GM18867 (cell line): ENCODE measurements at regions not wholly inside any gene's neighbourhood (a gene's known extent, or its start where the extent isn't known, plus 50 kb on each side); places are given as distances from the start of the nearest gene placed in this dataset.
"Not testable (repeated sequence)": the region's sequence is repeated elsewhere in the genome, so short reads cannot be mapped to it uniquely, and the experiment has no call there.

ENCODE experiments used
- ATAC-seq: cut with Tn5 transposase; IDR thresholded peaks from one replicate; pipeline ENCODE4 v1.9.1; 2021; ENCODE audit warnings: mild to moderate bottlenecking, moderate library complexity; ENCODE audit not compliant: unreplicated experiment

DNA sequence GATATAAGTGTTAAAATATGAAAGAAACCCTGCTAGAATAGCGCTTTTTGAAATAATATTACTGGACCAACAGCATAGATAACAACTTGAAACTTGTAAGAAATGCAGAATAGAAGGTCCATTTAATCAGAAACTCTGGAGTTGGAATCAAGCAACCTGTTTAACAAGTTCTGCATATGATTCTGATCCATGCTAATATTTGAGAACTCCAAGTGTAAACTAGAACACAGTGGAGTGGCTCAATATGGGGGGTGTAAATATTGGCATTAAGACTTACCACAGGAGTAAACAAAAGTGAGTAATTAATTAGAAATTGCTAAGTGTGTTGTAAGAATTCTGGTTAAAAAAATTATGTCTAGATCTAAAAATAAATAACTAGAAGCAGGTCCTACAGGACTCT, 151.2 kb downstream of the SLITRK1 start:
- no peak for ATAC-seq

- no peak for ATAC-seq
These were observed 151.6 kb downstream of the SLITRK1 start for GRCh38 chr13:83730674-83731073.

- no peak for ATAC-seq
These were observed 159.8 kb downstream of the SLITRK1 start for GRCh38 chr13:83722443-83722842.

- no peak for ATAC-seq
These were observed 166.2 kb downstream of the SLITRK1 start for GRCh38 chr13:83716121-83716520.

GRCh38 chr13:83714236-83714635, 168.0 kb downstream of the SLITRK1 start:
- no peak for ATAC-seq

DNA sequence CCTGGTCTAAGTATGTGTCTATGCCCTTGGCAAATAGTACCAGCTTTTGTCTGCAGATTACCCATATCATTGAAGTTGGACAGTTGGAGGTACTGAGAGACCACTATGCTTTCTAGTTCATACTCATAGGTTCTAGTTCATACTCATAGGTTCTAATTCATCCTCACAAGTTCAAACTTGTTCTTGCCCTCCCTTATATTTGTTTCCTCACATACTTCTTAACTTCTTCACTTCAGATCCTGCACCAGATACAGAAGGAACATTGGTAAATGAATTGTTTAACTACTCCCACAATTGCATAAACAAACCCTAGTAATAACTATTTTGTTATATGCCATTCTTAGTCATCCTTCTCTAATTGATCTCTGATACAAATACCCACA, 172.2 kb downstream of the SLITRK1 start:
- ATAC-seq: no peak

DNA sequence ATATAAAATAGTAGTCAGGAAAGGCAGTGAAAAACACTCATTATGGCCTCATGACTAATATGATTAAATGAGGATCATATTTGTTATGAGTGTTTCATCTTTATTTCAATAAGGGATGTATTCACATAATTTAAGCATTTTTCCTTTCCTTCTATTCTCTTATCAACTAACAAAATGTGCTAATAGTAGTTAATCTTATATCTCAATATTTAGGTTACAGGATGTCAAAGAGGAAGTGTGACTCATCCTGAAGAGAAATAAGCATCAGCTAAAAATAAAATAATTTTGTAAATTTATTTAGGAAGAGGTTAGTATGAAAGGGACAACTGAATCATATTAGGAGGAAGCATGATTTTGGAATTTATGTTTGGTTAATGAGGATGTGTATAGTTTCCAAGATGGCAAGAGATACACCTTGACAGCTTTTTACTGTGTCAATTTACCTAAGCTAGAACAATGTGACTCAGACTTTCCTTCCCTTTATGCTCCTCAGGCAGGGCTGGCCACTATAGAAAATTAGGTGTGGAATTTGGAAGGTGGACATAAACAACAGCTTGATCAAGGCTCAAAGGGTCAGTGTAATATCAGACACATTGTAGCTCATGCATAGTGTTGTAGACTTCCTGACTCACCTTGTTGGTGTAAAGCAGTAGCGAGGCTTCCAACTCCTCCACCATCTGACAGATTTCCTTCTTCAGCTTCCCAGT, 172.7 kb downstream of the SLITRK1 start:
- no peak for ATAC-seq

GRCh38 chr13:83702021-83702420, 180.3 kb downstream of the SLITRK1 start:
- no peak for ATAC-seq

- no peak for ATAC-seq
These were observed 189.5 kb downstream of the SLITRK1 start for GRCh38 chr13:83692800-83693199.

DNA sequence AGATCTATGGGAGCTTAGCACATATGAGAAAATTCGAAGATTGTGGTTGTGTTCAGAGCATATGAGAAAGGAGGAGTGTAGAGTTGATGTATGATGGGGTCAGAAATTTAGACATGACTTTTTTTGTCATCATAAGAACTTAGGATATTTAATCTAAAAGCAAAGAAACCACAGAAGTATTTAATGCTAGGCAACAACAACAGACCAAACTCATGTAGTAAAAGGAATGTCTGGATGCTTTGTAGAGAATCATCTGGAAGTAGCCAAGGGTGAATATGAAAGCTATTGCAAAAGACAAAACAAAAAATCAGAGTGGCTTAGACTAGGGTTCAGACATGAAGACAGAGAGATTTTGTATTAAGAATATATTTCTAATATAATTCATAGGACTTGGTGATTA, 190.3 kb downstream of the SLITRK1 start:
- no peak for ATAC-seq

DNA sequence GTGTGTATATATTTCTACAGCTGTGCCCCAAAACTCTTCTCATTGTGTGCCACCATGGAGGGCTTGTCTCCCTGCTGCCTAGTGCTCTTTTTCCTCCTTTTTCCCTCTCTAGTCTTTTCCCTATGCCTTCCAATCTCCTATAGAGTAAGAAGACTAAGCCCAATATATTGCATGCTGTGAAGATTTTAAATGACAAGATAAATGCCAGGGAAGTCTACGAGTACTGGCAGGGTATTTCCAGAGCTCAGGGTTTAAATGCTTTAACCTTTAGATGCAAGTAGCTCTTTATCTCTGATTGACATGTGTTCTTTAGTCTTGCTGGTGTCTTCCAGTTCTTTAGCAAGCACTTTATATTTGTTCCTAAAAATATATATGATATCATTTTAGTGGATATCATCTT, 200.7 kb downstream of the SLITRK1 start:
- ATAC-seq: no peak

DNA sequence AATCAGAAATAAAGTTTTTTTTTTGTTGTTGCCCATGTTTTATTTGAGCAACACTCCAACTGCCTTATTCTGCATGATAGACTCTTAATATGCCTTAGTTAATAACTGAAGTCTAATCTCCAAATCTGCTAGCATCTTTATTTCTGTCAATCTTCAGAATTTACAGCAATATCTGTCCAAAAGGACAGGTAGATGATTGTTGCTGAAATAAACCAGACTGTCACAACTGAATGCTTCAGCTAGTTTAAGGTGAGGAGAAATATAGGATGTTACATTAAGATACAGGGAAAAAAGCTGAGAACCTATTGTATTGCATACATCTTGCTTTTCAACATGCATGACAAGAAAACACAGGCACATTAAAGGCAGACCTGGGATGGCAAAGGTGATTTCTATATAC, 204.3 kb downstream of the SLITRK1 start:
- ATAC-seq: no peak

DNA sequence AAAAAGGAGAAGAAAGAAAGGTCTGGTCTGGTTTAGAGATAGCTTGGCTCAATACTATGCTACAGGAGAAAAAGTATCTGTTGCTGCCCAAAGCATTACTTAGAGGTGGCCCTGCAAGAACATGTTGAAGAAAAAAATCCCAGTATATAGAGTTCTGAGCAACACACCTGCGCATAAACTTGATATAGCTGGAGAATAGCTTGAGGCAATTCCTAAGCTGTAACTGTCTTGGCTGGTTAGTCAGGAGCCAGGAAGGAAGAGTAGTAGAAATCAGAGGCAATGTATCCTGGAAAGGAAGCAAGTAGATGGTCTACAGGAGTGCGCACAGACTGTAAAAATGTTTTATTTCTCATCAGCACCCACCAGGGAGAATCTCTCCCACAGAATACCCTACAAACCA, 209.7 kb downstream of the SLITRK1 start:
- no peak for ATAC-seq

DNA sequence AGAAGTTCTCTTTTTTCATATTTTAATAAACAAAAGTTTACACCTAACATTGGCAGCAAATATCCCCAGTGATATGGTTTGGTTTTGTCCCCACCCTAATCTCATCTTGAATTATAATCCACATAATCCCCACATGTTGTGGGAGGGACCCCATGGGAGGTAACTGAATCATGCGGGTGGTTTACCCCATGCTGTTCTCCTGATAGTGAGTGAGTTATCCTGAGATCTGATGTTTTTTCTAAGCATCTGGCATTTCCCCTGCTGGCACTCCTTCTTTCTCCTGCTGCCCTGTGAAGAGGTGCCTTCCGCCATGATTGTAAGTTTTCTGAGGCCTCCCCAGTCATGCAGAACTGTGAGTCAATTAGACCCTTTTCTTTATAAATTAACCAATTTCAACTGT, 214.7 kb downstream of the SLITRK1 start:
- no peak for ATAC-seq

DNA sequence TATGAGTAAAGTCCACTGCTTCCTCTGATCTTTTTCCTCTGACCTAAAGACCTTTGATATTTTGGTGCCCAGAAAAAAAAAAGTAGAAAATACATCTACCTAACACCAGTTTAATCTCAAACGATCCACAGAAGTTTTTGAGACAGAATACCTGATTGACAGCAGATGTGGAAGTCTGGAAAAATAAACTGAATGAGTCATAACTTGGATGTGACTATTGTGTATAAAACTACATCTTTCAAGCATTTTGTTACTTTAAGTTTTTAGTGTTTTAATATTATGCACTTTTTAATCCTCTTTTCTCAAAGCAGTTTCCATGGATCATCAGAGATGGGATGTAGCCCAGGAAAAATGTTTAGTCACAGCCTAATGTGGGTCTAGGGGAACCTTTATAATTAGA, 216.1 kb downstream of the SLITRK1 start:
- no peak for ATAC-seq

- ATAC-seq: no peak
These were observed 225.0 kb downstream of the SLITRK1 start for GRCh38 chr13:83657281-83657680.

- ATAC-seq: not testable (repeated sequence)
These were observed 239.7 kb downstream of the SLITRK1 start for GRCh38 chr13:83642617-83643016.

DNA sequence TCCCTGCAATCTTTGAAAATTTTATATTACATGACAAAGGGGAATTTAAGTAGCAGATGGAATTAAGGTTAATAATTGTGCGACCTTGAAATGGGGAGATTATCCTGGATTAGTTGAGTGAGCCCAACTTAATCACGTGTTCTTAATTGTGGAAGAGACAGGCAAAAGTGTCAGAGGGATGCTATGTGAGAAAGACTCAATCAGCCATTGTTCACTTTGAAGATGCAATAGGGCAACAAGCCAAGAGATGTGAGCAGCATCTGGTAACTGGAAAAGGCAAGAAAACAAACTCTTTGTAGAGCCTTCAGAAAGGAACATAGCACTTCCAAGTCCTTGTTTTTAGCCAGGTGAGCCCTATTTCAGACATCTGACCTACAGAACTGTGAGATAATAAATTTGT, 247.7 kb downstream of the SLITRK1 start:
- no peak for ATAC-seq

DNA sequence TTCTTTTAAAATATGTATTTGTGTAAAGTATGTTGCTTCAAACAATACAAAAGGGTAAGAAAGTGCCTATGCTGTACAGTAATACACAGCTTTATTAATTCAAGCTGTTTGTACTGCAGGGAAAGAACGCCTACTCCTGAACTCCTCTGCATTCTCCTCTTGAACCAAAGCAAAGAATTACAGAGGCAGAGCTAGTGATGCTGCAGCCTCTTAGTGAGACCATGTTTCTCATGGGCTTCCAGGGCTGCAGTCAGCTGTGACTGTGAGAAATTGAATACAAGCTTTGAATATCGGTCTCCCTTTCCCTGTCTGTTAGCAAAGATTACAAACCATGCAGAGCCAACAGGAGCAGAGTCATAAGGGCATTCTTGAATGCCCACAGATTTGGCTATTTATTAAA, 248.5 kb downstream of the SLITRK1 start:
- no peak for ATAC-seq

- no peak for ATAC-seq
These were observed 259.9 kb downstream of the SLITRK1 start for GRCh38 chr13:83622422-83622784.

GRCh38 chr13:83621765-83622421, 260.4 kb downstream of the SLITRK1 start:
- no peak for ATAC-seq

GRCh38 chr13:83620530-83621220, 261.6 kb downstream of the SLITRK1 start:
- no peak for ATAC-seq
